ENCODE measurements at regions not wholly inside any gene's neighbourhood (a gene's known extent, or its start where the extent isn't known, plus 50 kb on each side); places are given as distances from the start of the nearest gene placed in this dataset.
"Not testable (repeated sequence)": the region's sequence is repeated elsewhere in the genome, so short reads cannot be mapped to it uniquely, and the experiment has no call there.

DNA sequence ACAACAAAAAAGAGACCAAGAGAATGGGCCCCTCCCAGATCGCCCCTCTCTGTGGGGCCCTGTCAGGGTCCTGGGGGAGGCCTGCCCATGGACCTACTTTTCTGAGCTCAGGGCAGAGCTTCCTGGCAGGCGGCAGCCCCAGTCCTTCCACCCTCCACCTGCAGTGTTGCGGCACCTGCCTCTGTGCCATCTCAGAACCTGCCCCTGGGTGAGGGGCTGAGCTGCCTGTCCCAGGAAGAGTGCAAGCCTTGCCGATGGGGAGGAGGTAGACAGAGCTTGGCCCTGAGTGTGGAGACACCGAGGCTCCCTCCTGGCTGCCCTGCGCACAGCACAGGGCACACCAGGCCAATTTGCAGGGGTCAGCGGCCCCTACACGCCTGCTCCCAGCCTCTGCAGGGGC is 67.5 kb downstream of the UNCX start:
- no peak for DNase-seq (ENCODE audit: low read depth in 2 of 2)

DNA sequence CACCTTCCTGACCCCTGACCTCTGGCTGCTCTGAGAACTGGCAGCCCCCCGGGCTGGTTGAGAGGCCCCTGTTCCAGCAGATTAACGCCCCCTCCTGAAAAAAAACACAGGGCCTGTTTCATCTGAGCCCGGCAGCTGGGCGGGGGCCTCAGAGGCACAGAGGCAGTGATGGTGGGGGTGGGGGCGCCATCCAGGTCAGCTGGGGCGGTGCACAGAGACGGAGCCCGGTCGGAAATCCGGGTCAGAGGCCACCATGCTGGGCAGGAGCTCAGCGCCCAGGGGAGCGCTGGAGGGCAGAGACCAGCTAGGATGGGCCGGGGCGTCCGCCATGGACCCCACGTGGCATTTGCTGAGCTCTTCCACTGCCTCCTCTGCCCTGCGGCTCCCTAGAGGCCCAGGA is 68.0 kb downstream of the UNCX start:
- no peak for DNase-seq (ENCODE audit: low read depth in 2 of 2)

- no peak for DNase-seq (ENCODE audit: low read depth in 2 of 2)
Observed at GRCh38 chr7:1301054-1301881, 68.6 kb downstream of the UNCX start.

DNA sequence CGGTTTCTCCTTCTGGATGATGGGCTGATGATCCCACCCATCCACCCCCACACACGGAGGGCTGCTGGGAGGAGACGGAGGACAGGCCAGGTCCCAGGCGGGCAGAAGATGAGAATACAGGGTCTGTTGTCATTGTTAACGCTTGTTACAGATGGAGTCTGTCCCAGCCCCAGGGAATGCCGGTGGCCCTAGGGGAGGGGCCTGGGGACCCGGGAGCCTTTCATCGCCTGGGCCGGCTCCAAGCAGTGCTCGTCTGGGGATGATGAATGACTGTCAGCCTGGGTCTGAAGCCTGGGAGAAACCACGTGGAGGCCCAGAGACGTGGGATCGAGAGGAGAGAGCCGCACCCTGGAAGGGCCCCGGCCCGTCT is 69.2 kb downstream of the UNCX start:
- no peak for DNase-seq (ENCODE audit: low read depth in 2 of 2)

- DNase-seq (ENCODE audit: low read depth in 2 of 2), result no peak
Observed at GRCh38 chr7:1302936-1303335, 70.3 kb downstream of the UNCX start.

DNA sequence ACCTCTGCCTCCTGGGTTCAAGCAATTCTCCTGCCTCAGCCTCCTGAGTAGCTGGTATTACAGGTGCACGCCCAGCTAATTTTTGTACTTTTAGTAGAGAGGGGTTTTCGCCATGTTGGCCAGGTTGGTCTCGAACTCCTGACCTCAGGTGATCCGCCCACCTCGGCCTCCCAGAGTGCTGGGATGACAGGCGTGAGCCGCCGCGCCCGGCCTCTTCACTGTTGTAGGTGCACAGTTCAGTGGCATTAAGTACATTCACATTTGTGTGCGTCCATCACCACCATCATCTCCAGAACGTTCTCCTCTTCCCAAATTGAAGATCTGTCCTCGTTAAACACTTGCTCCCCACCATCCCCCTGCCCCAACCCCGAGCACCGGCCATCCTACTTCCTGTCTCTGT is 71.3 kb downstream of the UNCX start:
- not testable (repeated sequence) for DNase-seq (ENCODE audit: low read depth in 2 of 2)

GRCh38 chr7:1305873-1306272 is 73.2 kb downstream of the UNCX start:
- DNase-seq (ENCODE audit: low read depth in 2 of 2), result no peak

DNA sequence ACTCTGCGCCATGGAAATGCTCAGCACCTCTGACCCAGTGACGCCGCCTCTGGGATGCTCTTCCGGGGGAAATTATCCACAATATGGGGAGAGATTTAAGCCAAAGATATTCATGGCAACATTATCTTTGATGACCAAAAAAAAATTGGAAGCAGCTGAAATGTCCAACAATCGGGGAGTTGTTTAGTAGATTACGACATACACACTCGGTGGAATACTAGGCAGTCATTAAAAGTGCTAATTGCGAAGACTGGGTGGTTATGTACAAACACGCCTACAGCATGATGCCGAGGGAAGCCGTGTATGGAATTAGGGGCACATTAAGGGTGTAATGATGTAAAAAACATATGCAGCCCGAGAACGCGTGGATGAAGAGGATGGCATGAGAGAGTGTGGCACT is 75.2 kb downstream of the UNCX start:
- no peak for DNase-seq (ENCODE audit: low read depth in 2 of 2)

DNA sequence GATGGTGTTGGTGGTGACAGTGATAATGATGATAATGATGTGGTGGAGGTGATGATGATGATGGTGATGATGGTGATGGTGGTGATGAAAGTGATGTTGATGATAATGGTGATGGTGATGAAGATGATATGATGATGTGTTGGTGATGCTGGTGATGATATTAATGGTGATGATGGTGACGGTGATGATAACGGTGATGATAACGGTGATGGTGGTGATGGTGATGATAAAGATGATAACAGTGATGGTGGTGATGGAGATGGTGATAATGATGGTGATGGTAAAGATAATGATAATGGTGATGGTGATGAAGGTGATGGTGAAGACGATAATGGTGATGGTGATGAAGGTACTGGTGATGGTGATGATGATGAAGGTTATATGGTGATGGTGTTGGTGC is 76.6 kb downstream of the UNCX start:
- DNase-seq (ENCODE audit: low read depth in 2 of 2), result no peak

DNA sequence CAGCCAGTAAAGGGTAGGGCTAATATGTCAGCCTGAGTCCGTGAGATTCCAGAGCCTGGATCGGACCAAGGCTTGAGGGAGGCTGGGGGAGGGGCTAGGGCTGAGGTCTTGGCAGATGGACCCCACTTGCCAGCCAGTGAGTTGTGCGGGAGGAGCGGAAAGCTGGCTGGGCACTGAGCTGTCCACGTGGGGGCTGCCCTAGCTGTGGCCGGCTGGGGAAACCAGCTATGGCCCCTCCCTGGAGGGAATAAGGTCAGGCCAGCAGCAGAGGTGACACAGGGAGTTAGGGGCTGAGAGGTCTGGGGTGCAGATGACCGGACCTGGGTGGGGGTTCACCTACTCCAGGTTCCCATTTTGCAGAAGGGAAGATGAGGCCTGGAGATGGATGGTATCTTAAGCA is 77.3 kb downstream of the UNCX start:
- no peak for DNase-seq (ENCODE audit: low read depth in 2 of 2)

DNA sequence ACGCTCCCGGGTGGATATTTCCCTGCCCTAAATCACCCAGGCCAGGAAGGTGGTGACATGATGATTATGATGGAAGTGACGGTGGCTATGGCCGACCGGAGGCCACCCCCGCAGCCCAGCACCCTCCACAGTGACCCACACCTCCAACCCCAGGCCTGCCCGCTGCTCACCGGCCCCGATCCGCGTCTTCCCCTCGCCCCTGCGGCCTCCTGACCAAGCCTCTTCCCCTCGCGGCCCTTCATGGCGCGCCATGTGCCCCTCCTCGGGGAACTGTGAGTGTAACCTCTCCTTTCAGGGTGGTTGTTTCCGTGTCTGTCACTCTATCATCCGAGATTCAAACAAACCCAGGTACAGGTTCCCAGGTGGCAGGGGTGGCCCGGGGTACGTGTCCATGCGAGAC is 78.3 kb downstream of the UNCX start:
- DNase-seq (ENCODE audit: low read depth in 2 of 2), result no peak

GRCh38 chr7:1311406-1312135 is 78.9 kb downstream of the UNCX start:
- DNase-seq (ENCODE audit: low read depth in 2 of 2), result no peak

DNA sequence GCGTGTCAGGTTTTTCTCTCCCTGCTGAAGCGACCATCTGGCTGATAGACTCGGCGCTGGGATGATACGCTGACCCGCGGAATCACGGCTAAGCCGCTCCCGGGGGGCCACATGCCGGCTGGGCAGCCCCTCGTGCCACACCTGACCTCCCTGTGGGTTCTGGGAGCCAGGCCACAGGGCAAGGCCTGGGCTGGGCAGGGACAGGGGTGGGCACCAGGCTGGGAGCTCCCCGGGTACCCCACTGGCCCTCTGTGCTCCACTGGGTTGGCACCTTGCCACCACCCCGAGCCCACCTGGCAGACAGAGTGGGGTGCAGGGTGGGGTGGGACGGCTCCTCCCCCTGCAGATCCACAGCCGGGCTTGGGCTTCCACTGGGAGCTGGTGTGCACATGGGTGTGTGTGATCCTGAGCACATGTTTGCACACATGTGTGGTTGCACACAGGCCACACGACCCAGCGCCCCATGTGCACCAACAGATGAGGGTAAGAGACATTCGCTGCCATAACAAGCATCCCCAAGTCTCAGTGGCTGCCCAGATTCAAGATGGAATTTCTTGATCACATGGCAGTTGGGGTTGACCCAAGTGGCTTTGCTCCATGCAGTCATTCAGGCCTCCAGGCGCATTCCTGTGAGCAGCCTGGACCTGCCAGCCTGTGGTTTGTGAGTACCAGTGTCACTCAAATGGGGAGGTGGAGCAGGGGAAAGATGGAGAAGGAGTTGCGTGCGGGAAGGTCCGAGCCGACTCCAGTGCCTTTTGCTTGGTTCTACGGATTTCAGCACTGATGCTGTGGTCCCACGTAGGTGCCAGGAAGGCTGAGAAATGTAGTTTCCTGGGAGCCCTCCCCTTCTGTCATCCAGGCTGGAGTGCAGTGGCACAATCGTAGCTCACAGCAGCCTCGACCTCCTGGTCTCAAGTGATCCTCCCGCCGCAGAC is 79.7 kb downstream of the UNCX start:
- DNase-seq (ENCODE audit: low read depth in 2 of 2), result no peak

GRCh38 chr7:1313613-1314012 is 80.9 kb downstream of the UNCX start:
- no peak for DNase-seq (ENCODE audit: low read depth in 2 of 2)

- no peak for DNase-seq (ENCODE audit: low read depth in 2 of 2)
Observed at GRCh38 chr7:1314021-1314907, 81.6 kb downstream of the UNCX start.

GRCh38 chr7:1314908-1315450 is 82.3 kb downstream of the UNCX start:
- DNase-seq (ENCODE audit: low read depth in 2 of 2), result no peak

- no peak for DNase-seq (ENCODE audit: low read depth in 2 of 2)
Observed at GRCh38 chr7:1316086-1316485, 83.4 kb downstream of the UNCX start.

DNA sequence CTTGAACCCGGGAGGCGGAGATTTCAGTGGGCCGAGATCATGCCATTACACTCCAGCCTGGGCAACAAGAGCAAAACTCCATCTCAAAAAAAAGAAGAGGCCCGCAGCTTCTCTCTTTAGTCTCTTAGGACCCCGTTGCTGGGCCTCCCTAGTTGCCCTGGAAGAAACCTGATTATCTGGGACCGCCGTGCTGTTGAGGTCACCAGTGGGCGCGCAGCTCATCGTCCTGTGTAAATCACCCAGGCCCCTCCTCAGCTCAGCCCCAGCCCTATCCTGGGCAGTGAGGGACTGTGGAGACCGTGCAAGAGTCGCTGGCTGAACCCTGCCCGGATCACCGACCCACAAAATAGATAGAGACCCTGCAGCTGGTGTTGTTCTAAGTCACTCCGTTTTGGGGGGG is 85.0 kb downstream of the UNCX start:
- no peak for DNase-seq (ENCODE audit: low read depth in 2 of 2)

- DNase-seq (ENCODE audit: low read depth in 2 of 2), result no peak
Observed at GRCh38 chr7:1318051-1318450, 85.4 kb downstream of the UNCX start.

DNA sequence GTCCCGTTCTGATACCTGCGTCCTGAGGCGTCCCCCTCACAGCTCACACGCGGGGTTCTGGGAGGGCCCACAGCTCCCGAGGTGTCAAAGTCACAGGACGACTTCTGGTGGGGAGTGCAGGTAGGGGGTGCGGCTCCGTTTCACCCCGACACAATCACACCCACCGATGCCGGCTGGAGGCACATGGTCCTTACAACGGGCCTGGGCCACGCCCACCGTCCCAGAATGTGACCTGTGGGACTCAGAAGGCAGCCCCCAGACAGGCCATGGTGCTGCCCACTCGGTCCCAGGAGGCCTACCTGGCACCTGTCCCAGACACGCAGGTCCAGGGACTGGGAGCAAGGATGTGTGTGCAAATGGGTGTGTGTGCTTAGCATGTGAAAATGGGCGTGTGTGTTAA is 86.0 kb downstream of the UNCX start:
- DNase-seq (ENCODE audit: low read depth in 2 of 2), result no peak

DNA sequence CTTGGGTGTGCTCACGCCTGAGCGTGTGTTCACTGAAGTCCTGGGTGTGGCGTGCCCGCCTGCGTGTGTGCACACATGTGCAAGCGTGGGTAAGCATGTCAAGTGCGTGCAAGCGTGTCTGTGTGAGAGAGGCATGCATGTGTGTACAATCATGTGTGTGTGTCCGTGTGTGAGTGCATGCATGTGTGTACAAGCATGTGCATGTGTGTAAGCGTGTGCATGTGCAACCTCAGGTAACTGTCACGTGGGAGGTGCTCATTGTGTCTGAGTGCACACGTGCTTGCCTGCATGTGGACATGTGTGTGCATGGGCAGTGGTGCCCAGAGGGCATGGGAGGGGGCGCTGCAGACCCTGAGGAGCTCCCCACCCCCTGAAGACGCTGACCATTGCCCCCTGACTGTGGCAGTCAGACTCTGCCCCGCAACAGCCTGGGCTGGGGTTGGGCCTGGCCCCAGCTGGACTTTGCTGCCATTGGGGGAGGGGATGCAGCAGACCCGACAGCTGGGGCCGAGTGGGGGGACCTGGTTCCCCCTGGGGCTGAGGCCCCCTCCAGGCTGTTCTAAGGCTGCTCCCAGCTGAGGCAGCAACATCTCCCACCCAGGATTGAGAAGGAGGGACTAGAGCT is 88.1 kb downstream of the UNCX start:
- no peak for DNase-seq (ENCODE audit: low read depth in 2 of 2)

Data from stimulated activated CD4-positive, alpha-beta T cell treated with anti-CD3 and anti-CD28 coated beads, Interleukin-1b, Interleukin-23, amount 100 ng/mL, for 4 hours (primary cell).